H9 (cell line): ENCODE measurements at regions not wholly inside any gene's neighbourhood (a gene's known extent, or its start where the extent isn't known, plus 50 kb on each side); places are given as distances from the start of the nearest gene placed in this dataset.

ENCODE experiments used
- DNase-seq: peaks from one replicate; pipeline ENCODE4 v3.0.0-alpha.2; 2017
- H2AFZ ChIP-seq: one replicate; pipeline ENCODE4 v1.6.1; 2013; ENCODE audit warnings: mild to moderate bottlenecking, low read length, control low read depth, moderate library complexity
- H2AK5ac ChIP-seq: 2 replicates; pipeline ENCODE4 v1.6.1; 2013; ENCODE audit warnings: low read length, control low read depth, mixed read lengths; ENCODE audit not compliant: insufficient read length
- H2BK120ac ChIP-seq: one replicate; pipeline ENCODE4 v1.6.1; 2013; ENCODE audit warnings: low read depth, mild to moderate bottlenecking, low read length, control low read depth, inconsistent platforms; ENCODE audit not compliant: poor library complexity, severe bottlenecking
- H2BK12ac ChIP-seq: 2 replicates; pipeline ENCODE4 v1.6.1; 2013; ENCODE audit warnings: low read length, control low read depth, mixed read lengths, low read depth; ENCODE audit not compliant: insufficient read length
- H2BK15ac ChIP-seq: 2 replicates; pipeline ENCODE4 v1.6.1; 2013; ENCODE audit warnings: low read depth, low read length, control low read depth
- H2BK20ac ChIP-seq: one replicate; pipeline ENCODE4 v1.6.1; 2013; ENCODE audit warnings: low read depth, mild to moderate bottlenecking, low read length, control low read depth, inconsistent platforms; ENCODE audit not compliant: poor library complexity, severe bottlenecking
- H2BK5ac ChIP-seq: 2 replicates; pipeline ENCODE4 v1.6.1; 2013; ENCODE audit warnings: low read length, control low read depth, mixed read lengths; ENCODE audit not compliant: insufficient read length
- H3K14ac ChIP-seq: 2 replicates; pipeline ENCODE4 v1.6.1; 2013; ENCODE audit warnings: low read length, control low read depth; ENCODE audit not compliant: insufficient read depth
- H3K18ac ChIP-seq: 2 replicates; pipeline ENCODE4 v1.6.1; 2013; ENCODE audit warnings: low read depth, mild to moderate bottlenecking, mixed read lengths, low read length, control low read depth; ENCODE audit not compliant: insufficient read length
- H3K23ac ChIP-seq: 2 replicates; pipeline ENCODE4 v1.6.1; 2013; ENCODE audit warnings: low read length, control low read depth, mixed read lengths, low read depth; ENCODE audit not compliant: insufficient read length
- H3K23me2 ChIP-seq: 2 replicates; pipeline ENCODE4 v1.6.1; 2013; ENCODE audit warnings: low read depth, mild to moderate bottlenecking, mixed read lengths, low read length, control low read depth; ENCODE audit not compliant: insufficient read length, poor library complexity, severe bottlenecking
- H3K27ac ChIP-seq: 2 replicates; pipeline ENCODE4 v1.5.1; 2013; ENCODE audit warnings: low read length, control low read depth, mixed read lengths, low read depth; ENCODE audit not compliant: insufficient read length
- H3K27me3 ChIP-seq: 2 replicates; pipeline ENCODE4 v1.6.1; 2013; ENCODE audit warnings: low read length, control low read depth, inconsistent platforms; ENCODE audit not compliant: insufficient read depth
- H3K4ac ChIP-seq: 2 replicates; pipeline ENCODE4 v1.6.1; 2013; ENCODE audit warnings: low read depth, mild to moderate bottlenecking, control low read depth, inconsistent platforms, low read length, moderate library complexity
- H3K4me1 ChIP-seq: 2 replicates; pipeline ENCODE4 v1.6.1; 2013; ENCODE audit warnings: low read length, control low read depth, inconsistent platforms; ENCODE audit not compliant: insufficient read depth
- H3K4me2 ChIP-seq: 2 replicates; pipeline ENCODE4 v1.6.1; 2013; ENCODE audit warnings: low read length, control low read depth, mixed read lengths; ENCODE audit not compliant: insufficient read length, insufficient read depth
- H3K56ac ChIP-seq: 2 replicates; pipeline ENCODE4 v1.6.1; 2013; ENCODE audit warnings: low read depth, mild to moderate bottlenecking, mixed read lengths, low read length, control low read depth; ENCODE audit not compliant: insufficient read length
- H3K79me1 ChIP-seq: 2 replicates; pipeline ENCODE4 v1.6.1; 2013; ENCODE audit warnings: low read depth, mild to moderate bottlenecking, moderate library complexity, low read length, control low read depth, inconsistent platforms; ENCODE audit not compliant: insufficient read depth, poor library complexity, severe bottlenecking
- H3K79me2 ChIP-seq: 2 replicates; pipeline ENCODE4 v1.6.1; 2013; ENCODE audit warnings: low read length, control low read depth, inconsistent platforms; ENCODE audit not compliant: insufficient read depth
- H3K9ac ChIP-seq: 2 replicates; pipeline ENCODE4 v1.6.1; 2013; ENCODE audit warnings: low read length, control low read depth, mixed read lengths; ENCODE audit not compliant: insufficient read length; ENCODE audit errors: extremely low read depth
- H3K9me3 ChIP-seq: one replicate; pipeline ENCODE4 v1.6.1; 2013; ENCODE audit warnings: low read depth, low read length, inconsistent platforms; ENCODE audit not compliant: control insufficient read depth
- H3T11ph ChIP-seq: one replicate; pipeline ENCODE4 v1.6.1; 2013; ENCODE audit warnings: mild to moderate bottlenecking, low read length, control low read depth, inconsistent platforms
- H4K20me1 ChIP-seq: one replicate; pipeline ENCODE4 v1.6.1; 2013; ENCODE audit not compliant: control insufficient read depth, insufficient read length, insufficient read depth
- H4K5ac ChIP-seq: 2 replicates; pipeline ENCODE4 v1.6.1; 2013; ENCODE audit warnings: low read depth, mild to moderate bottlenecking, mixed read lengths, low read length, control low read depth; ENCODE audit not compliant: insufficient read length
- H4K8ac ChIP-seq: replicated peaks from 2 replicates; pipeline ENCODE4 v1.6.1; 2013; ENCODE audit warnings: low read length, control low read depth, mixed read lengths, low read depth; ENCODE audit not compliant: insufficient read length
- H4K91ac ChIP-seq: 2 replicates; pipeline ENCODE4 v1.6.1; 2013; ENCODE audit warnings: low read depth, mild to moderate bottlenecking, moderate library complexity, mixed read lengths, low read length, control low read depth; ENCODE audit not compliant: insufficient read length
- H3K27ac Mint-ChIP-seq, 3 experiments: 2 replicates in 2 of 3; 3 replicates in 1 of 3; pipeline ENCODE4 v1.8.0; 2020 to 2021; ENCODE audit warnings: mixed read lengths in 3 of 3, mild to moderate bottlenecking in 1 of 3, moderate library complexity in 1 of 3
- H3K27me3 Mint-ChIP-seq: 2 replicates; pipeline ENCODE4 v1.8.0; 2021; ENCODE audit warnings: low read depth, mild to moderate bottlenecking, moderate library complexity, mixed read lengths
- H3K36me3 Mint-ChIP-seq, 3 experiments: 2 replicates in 2 of 3; 3 replicates in 1 of 3; pipeline ENCODE4 v1.8.0; 2020 to 2021; ENCODE audit warnings: low read depth in 3 of 3, mixed read lengths in 3 of 3; ENCODE audit not compliant: insufficient read depth in 1 of 3
- H3K4me1 Mint-ChIP-seq, 2 experiments: 2 replicates each; pipeline ENCODE4 v1.8.0; 2020; ENCODE audit warnings: mixed read lengths in 2 of 2
- H3K4me3 Mint-ChIP-seq, 2 experiments: 2 replicates in 1 of 2; 3 replicates in 1 of 2; pipeline ENCODE4 v1.8.0; 2020 to 2021; ENCODE audit warnings: mild to moderate bottlenecking in 2 of 2, mixed read lengths in 2 of 2, moderate library complexity in 1 of 2
- H3K9me3 Mint-ChIP-seq, 2 experiments: 2 replicates in 1 of 2; 3 replicates in 1 of 2; pipeline ENCODE4 v1.8.0; 2020; ENCODE audit warnings: mild to moderate bottlenecking in 2 of 2, mixed read lengths in 2 of 2, moderate library complexity in 1 of 2
- WGBS: extraction: QIAGEN DNeasy Blood & Tissue Kit; methylation state at CpG from one replicate; pipeline ENCODE4 v1.1.7; 2013; ENCODE audit warnings: missing lambda C conversion rate, low lambda C conversion rate, mixed read lengths; ENCODE audit not compliant: insufficient read length; ENCODE audit errors: extremely low coverage; 5-methylcytosine and 5-hydroxymethylcytosine counted together
- TF ChIP-seq, protein P1 (sequence below): fragments of 200-600 bp; sonication (generic); conservative IDR thresholded peaks from 3 replicates; pipeline ENCODE4 v1.8.0; 2021; ENCODE audit warnings: antibody characterized with exemption, mild to moderate bottlenecking

- H3K56ac ChIP-seq: no peak overlapping the region
- no peaks in the 10 kb centered on the region for H3K79me1 ChIP-seq
- H3K9ac ChIP-seq: no peak overlapping the region
- H3K4me2 ChIP-seq: no peak overlapping the region
- no peaks in the 10 kb centered on the region for H3K4me1 ChIP-seq
- no peak overlapping the region for H2BK15ac ChIP-seq
- H3K79me2 ChIP-seq: no peaks in the 10 kb centered on the region
- no peaks in the 10 kb centered on the region for H4K20me1 ChIP-seq
- H3K27me3 ChIP-seq: no peaks in the 10 kb centered on the region
- peaks cover 6% of the 10 kb centered on the region for H3K9me3 ChIP-seq
- no peak overlapping the region for H3T11ph ChIP-seq
- TF ChIP-seq, protein P1, sequence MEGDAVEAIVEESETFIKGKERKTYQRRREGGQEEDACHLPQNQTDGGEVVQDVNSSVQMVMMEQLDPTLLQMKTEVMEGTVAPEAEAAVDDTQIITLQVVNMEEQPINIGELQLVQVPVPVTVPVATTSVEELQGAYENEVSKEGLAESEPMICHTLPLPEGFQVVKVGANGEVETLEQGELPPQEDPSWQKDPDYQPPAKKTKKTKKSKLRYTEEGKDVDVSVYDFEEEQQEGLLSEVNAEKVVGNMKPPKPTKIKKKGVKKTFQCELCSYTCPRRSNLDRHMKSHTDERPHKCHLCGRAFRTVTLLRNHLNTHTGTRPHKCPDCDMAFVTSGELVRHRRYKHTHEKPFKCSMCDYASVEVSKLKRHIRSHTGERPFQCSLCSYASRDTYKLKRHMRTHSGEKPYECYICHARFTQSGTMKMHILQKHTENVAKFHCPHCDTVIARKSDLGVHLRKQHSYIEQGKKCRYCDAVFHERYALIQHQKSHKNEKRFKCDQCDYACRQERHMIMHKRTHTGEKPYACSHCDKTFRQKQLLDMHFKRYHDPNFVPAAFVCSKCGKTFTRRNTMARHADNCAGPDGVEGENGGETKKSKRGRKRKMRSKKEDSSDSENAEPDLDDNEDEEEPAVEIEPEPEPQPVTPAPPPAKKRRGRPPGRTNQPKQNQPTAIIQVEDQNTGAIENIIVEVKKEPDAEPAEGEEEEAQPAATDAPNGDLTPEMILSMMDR: no peak
- WGBS: no CpG with 5 or more reads among the region's 11 CpGs
- no peak overlapping the region for H3K14ac ChIP-seq
- no peak overlapping the region for H2BK20ac ChIP-seq
- H3K27me3 Mint-ChIP-seq: peaks cover 3% of the 10 kb centered on the region
- no peak overlapping the region for H2AFZ ChIP-seq
- H3K27ac Mint-ChIP-seq: no peak overlapping the region
- no peak for DNase-seq
- H2BK120ac ChIP-seq: no peak overlapping the region
- no peak overlapping the region for H2BK12ac ChIP-seq
- H2AK5ac ChIP-seq: no peak overlapping the region
- no peaks in the 10 kb centered on the region; a peak in 2 of 7 replicates for H3K36me3 Mint-ChIP-seq
- no peak overlapping the region for H3K23ac ChIP-seq
- no peak overlapping the region for H2BK5ac ChIP-seq
- no peak overlapping the region for H3K4me3 Mint-ChIP-seq
- no peak overlapping the region for H4K5ac ChIP-seq
- H3K18ac ChIP-seq: no peak overlapping the region
- no peak overlapping the region for H4K8ac ChIP-seq
- no peaks in the 10 kb centered on the region for H3K23me2 ChIP-seq
- H3K4ac ChIP-seq: no peak overlapping the region
- peaks cover 7 to 19% of the 10 kb centered on the region in 2 experiments; a peak in 3 of 4 replicates for H3K4me1 Mint-ChIP-seq
- no peak overlapping the region for H4K91ac ChIP-seq
- H3K27ac ChIP-seq: no peak overlapping the region
- peaks cover 0 to 7% of the 10 kb centered on the region in 2 experiments; a peak in 1 of 5 replicates for H3K9me3 Mint-ChIP-seq
Observed at GRCh38 chrX:1025413-1025812, 187.0 kb downstream of the CRLF2 start.
